NCI-H2171 treated with DMSO at 0.1 percent for 48 hours (cell line): ENCODE measurements at regions not wholly inside any gene's neighbourhood (a gene's known extent, or its start where the extent isn't known, plus 50 kb on each side); places are given as distances from the start of the nearest gene placed in this dataset.

ENCODE experiments used
- DNase-seq: peaks from one replicate; lab custom pipeline; 2025; lab: John Stamatoyannopoulos, UW

- DNase-seq: no peak
Observed at GRCh38 chr12:58367041-58367440, 425.7 kb downstream of the ATP23 start.

- no peak for DNase-seq
Observed at GRCh38 chr12:58368001-58368400, 426.6 kb downstream of the ATP23 start.

GRCh38 chr12:58369576-58369975 lies 428.2 kb downstream of the ATP23 start:
- no peak for DNase-seq

GRCh38 chr12:58372298-58372697 lies 430.9 kb downstream of the ATP23 start:
- peak; percentile 25 for DNase-seq

- no peak for DNase-seq
Observed at GRCh38 chr12:58378028-58378427, 436.7 kb downstream of the ATP23 start.

DNA sequence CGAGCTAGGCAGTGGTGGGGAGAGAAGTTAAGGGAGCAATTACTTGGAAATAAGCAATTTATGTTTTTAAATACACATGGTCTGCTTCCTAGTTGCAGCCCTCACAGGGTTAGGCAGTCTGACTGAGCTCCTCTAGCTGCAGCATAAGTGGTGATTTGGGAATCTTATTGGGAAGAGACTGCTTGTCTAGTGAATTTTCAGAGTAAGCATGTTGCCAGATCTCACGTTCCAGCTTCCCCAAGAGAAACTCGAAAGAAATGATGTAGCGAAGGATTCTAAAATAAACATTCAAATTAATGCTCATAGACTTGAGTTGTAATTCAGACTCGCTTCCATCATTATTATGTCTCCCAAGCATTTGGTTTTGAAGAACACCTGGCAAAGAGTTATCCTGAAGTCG lies 440.2 kb downstream of the ATP23 start:
- DNase-seq: no peak

DNA sequence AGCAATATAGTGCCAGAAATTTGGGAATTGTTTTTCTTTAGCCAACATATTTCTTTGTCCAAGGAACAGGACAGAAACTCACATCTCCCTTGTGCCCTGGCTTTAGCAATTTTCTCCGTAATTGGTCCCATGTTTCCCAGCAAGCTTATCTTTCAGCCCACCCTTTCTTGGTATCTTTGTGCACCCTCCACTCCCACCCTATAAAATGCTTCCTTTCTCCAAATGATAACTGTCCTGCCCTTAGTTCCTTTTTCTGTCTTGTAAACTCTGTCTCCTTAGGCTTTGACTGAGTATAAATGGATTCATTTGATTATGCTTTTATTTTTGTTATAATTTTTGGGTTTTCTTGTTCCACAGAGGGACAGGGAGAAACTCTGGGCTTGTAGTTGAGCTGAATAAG lies 442.8 kb downstream of the ATP23 start:
- DNase-seq: no peak

DNA sequence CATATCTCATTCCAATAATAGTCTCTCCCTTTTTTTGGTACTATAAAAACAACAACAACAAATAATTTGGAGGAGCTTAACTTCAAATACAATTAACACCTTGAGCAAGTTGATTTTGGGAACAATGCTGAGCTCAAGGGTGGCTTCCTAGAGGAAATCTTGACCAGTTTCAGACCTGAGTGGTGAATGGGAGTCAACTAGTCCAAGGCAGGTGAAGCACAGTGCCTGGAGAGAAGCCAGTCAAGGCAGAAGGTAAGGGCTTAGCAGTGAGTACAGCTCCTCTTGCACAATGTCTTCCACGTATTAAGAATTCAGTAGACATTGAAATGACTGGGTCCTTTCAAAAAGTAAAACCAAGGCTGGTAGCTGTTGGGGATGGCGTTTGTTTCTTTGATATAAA lies 444.8 kb downstream of the ATP23 start:
- DNase-seq: no peak

GRCh38 chr12:58387199-58387598 lies 445.8 kb downstream of the ATP23 start:
- no peak for DNase-seq

GRCh38 chr12:58388261-58388660 lies 446.9 kb downstream of the ATP23 start:
- no peak for DNase-seq

GRCh38 chr12:58393152-58393551 lies 451.8 kb downstream of the ATP23 start:
- no peak for DNase-seq

DNA sequence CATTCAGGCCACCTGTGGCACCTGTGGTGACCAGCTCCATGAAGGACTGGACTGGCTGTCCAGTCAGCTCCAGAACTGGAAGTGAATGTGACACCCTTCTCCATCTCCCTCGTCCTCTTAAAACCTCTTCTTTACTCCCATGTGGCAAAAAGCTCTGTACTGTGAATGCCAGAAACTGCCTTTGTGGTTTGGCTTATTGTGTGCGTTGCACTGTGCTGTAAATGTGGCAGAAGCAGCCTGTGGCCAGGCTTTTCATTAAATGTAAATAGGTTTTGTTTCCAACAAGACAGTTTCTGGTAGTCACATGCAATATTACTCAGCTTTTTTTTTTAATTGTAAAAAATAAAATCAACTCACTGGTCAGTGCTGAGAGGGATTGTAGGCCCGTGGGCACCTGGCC lies 453.7 kb downstream of the ATP23 start:
- no peak for DNase-seq

DNA sequence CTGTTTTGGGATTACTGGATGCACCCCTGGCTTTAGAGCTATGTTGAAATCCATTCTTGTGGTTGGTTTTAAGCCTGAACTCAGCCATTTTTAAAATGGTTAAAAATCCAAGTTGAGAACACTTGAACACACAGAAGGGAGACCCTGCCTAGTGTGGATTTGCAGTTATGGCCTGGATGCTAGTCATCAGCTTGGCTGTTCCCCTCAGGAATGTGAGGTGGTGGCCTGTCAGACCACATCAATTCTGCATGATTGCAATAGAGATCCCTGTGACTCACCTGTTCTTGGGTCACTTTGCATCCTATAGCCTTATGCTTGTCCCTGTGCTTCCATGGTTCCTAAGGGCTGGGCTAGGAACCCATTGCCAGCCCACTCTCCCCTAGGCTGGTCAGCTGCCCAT lies 454.1 kb downstream of the ATP23 start:
- no peak for DNase-seq

- no peak for DNase-seq
Observed at GRCh38 chr12:58396239-58396638, 454.9 kb downstream of the ATP23 start.

- no peak for DNase-seq
Observed at GRCh38 chr12:58405363-58405762, 464.0 kb downstream of the ATP23 start.

DNA sequence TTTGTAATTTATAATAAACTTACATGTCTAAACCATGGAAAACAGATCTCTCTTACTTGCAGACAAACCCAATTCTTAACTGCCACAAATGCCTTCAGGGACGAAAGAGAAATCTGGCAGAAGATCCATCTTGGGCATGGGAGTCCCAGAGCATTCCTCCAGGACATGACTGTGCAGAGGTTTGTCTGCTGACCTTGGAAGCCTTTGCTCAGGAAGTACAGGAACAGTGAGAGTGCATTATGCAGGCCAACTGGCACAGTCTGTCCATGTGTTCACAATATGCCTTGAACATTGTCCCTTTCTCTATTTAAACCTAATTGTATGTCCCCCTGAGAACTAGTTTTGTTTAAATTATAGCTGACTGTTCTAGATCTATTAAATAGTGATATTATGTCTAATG lies 467.1 kb downstream of the ATP23 start:
- DNase-seq: no peak

DNA sequence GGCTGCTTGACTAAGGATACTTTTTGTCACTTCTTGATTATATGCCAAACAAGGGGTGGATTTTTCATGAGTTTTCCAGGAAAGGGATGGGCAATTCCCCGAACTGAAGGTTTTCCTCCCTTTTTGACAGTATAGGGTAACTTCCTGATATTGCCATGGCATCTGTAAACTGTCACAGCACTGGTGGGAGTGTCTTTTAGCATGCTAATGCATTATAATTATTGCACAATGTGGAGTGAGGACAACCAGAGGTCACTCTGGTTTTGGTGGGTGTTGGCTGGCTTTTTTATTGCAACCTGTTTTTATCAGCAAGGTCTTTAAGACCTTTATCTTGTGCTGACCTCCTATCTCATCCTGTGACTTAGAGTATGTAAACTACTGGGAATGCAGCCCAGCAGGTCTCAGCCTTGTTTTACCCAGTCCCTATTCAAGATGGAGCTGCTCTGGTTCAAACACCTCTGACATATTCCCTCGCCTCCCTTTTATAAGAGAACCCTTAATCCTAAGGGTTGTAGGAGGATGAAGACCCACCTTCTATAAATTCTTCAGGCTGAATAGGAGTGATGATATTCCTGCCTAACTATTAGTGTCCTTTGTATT lies 471.2 kb downstream of the ATP23 start:
- DNase-seq: no peak

DNA sequence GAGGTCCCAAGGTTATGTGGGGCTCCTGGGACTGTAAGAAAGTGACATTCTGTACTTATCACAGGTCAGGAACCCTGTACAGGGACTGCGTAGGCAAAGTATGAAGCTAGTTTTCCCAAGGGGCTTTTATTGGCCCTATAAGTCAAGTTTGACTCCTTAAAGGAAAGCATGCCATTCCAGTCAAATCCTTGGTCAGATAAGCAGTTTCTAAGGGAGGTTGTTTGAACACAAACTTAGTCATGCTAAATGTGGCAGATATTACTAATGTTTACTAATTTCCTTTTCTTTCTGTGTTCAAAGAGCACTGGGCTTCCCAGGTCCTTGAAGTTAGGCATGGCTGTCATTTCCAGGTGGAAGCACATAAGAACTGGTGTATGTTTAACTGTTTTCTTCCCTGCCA lies 472.4 kb downstream of the ATP23 start:
- no peak for DNase-seq

DNA sequence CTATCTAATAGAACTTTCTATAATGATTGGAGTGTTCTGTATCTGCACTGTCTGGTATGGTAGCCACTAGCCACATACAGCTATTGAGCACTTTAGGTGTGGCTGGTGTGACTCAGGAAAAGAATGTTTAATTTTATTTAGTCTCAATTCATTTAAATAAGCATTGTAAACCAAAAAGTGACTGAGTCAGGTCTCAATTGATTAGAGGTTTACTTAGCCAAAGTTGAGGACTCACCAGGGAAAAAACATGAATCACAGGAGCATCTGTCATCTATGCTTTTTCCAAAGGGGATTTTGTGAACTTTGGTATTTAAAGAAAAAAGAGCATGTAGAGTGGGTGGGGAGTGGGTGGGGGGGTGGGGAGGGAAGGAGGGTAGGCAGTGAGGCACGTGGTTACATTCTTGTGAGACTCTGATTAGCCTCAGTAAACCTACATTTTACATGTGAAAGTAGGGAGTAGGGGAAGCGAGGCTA lies 473.1 kb downstream of the ATP23 start:
- no peak for DNase-seq

- DNase-seq: no peak
Observed at GRCh38 chr12:58415716-58416115, 474.3 kb downstream of the ATP23 start.

- DNase-seq: no peak
Observed at GRCh38 chr12:58416236-58416635, 474.9 kb downstream of the ATP23 start.

DNA sequence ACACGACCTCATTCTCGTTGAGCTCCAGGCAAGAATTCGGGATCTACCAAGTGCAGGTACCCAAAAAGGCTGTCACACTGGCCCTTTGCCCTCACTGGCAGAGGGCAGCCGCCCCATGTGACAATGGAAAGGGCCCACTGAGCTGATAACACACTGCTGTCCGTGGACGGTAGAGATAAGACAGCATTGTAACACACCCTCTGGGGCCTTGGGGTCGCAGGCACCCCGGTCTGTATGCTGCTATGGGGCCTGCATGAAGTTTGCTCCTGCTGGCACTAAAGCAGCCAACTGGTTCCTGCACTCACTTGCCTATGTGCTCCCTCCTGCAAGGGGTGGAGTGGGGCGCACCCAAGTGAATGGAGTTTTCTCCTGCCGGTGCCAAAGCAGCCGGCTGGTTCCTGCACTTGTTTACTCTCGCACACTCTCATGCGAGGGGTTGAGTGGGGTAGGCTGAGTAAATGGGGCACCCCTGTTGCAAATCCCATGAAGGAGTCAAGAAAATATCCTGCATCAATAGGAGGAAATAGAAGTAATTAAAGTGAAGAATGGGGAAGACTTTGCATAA lies 477.9 kb downstream of the ATP23 start:
- DNase-seq: no peak

DNA sequence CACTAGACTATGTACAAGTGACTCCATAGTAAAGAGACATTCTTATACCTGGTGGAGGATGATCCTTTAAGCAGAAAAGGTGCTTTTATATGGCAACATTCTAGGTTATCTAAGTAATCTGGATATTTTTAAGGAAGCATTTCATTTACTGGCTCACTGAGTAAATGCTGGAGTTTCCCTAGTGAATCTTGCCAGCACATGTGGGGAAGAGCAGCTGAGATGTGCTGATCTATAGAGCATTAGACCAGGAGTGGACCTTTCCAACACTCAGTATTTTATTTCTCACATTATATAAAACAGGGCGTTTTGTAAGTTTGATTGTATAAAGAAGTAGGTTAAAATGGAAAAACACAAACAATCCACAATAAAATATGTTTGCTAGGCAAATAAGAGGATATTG lies 478.5 kb downstream of the ATP23 start:
- no peak for DNase-seq

DNA sequence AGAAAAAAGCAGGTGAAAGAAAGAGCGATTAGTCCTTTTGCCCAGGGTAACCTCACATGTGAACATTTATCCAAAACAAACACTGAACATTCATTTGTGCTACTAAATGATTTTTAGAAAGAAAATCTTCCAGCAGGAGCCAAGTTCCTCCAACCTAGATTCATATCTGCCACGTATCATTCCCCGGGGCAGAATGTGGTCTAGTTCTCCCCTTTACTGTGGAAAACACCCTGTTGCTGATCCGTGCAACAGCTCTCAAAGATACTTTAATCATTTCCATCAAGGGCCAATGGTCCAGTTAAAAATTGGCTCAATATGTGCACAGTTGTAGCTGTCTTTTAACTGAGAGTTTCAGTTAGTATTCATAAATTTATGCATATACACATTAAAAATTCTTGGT lies 479.1 kb downstream of the ATP23 start:
- no peak for DNase-seq
